Breast epithelium (tissue), 4 donors: ENCODE measurements at regions not wholly inside any gene's neighbourhood (a gene's known extent, or its start where the extent isn't known, plus 50 kb on each side); places are given as distances from the start of the nearest gene placed in this dataset.
"Not testable (repeated sequence)": the region's sequence is repeated elsewhere in the genome, so short reads cannot be mapped to it uniquely, and the experiment has no call there.

Source experiments
- DNase-seq, 2 donors: peaks; one replicate each; pipeline ENCODE4 v3.0.0-alpha.2; 2019; ENCODE audit warnings: low spot score in 2 of 2
- H3K27ac ChIP-seq, 2 donors: fragments of 200-600 bp; sonication (generic) in 1 of 2; one replicate each; pipeline ENCODE4 v1.5.1; 2016 to 2019; ENCODE audit warnings: mild to moderate bottlenecking in 1 of 2
- H3K27me3 ChIP-seq, 2 donors: fragments of 200-600 bp; sonication (generic) in 1 of 2; one replicate each; pipeline versions ENCODE4 v1.5.1 to v1.6.0; 2017 to 2019; ENCODE audit warnings: control low read depth in 1 of 2, mild to moderate bottlenecking in 1 of 2
- H3K36me3 ChIP-seq: fragments of 200-600 bp; one replicate; pipeline ENCODE4 v1.5.1; 2019
- H3K4me1 ChIP-seq, 2 donors: fragments of 200-600 bp; sonication (generic); one replicate each; pipeline ENCODE4 v1.5.1; 2016 to 2019; ENCODE audit warnings: control low read depth in 1 of 2
- H3K4me3 ChIP-seq, 3 donors: fragments of 200-600 bp; sonication (generic); 1 replicate in 2 of 3; 2 replicates in 1 of 3; pipeline ENCODE4 v1.5.1; 2016 to 2019; ENCODE audit warnings: mild to moderate bottlenecking in 3 of 3, moderate library complexity in 2 of 3
- H3K9me3 ChIP-seq, 2 donors: fragments of 200-600 bp; sonication (generic) in 1 of 2; one replicate each; pipeline ENCODE4 v1.5.1; 2016 to 2019; ENCODE audit warnings: control low read depth in 1 of 2
- CTCF ChIP-seq, 3 donors: fragments of 450-650 bp; IDR thresholded peaks; one replicate each; pipeline ENCODE4 v1.5.1; 2016 to 2017; ENCODE audit warnings: antibody characterized with exemption in 3 of 3, mild to moderate bottlenecking in 3 of 3, moderate library complexity in 3 of 3
- POLR2A ChIP-seq: fragments of 450-650 bp; IDR thresholded peaks from one replicate; pipeline ENCODE4 v1.6.1; 2016; ENCODE audit warnings: antibody characterized with exemption, mild to moderate bottlenecking, moderate library complexity
- POLR2AphosphoS5 ChIP-seq, 3 donors: sonication (generic); formaldehyde crosslinking; IDR thresholded peaks; one replicate each; pipeline ENCODE4 v1.6.1; 2017; ENCODE audit warnings: antibody characterized with exemption in 3 of 3
- intact Hi-C: fragments of 100-400 bp; cut with DNase I; formaldehyde crosslinking; loops from one replicate; pipeline ENCODE4 v1.15.1; 2023; ENCODE audit warnings: low total_unique reads

DNA sequence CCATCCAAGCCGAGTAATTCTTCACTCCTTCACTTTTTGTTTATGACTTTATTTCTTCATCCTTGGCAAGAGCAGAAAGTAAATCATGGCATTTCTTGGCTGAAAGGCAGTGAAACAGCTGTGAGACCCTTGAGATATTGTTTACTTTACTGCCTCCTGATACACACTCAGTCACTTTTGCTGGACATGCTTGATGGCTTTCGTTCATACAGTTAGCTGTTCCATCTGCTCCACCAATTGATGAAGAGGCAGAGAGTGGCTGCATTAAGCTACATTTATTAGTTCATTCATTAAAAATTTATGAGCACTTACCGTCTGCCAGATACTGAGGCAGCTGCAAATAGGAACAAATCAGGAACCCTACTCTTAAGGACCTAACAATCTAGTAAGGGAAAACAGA is 184.4 kb upstream of the OR13F1 start:
- H3K27ac ChIP-seq, result no peak overlapping the region
- no peak overlapping the region for H3K4me3 ChIP-seq
- peaks cover 0 to 7% of the 10 kb centered on the region in 2 donors for H3K9me3 ChIP-seq
- intact Hi-C loops, result no loop called here
- TF ChIP-seq CTCF (IDR thresholded peaks at IDR 0.05), result no peak
- TF ChIP-seq POLR2AphosphoS5 (IDR thresholded peaks at IDR 0.05), result no peak
- TF ChIP-seq POLR2A, result no peak
- DNase-seq, result no peak
- H3K4me1 ChIP-seq, result no peaks in the 10 kb centered on the region
- no peaks in the 10 kb centered on the region for H3K27me3 ChIP-seq
- no peaks in the 10 kb centered on the region for H3K36me3 ChIP-seq

DNA sequence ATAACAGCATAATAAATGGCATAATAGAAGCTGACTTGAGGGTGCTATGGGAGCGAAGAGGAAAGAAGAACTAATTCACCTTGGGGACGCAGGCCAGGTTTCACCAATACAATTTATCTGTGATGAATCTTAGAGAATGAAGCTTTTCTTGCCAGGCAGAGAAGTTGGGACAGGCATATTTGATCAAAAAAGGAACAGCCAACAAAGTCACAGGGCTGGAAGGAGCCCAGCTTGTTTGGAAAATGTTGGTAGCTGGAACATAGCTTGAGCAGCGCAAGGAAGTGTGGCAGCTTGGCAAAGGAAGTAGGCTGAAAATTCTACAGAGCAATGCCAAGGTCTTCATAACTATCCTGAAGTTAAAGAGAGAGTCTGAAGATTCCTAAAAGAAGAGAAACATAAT is 181.5 kb upstream of the OR13F1 start:
- Histone ChIP-seq H3K27ac (no peak overlapping the region), H3K27me3 (no peaks in the 10 kb centered on the region), H3K36me3 (no peaks in the 10 kb centered on the region), H3K4me1 (no peaks in the 10 kb centered on the region), H3K4me3 (no peak overlapping the region), H3K9me3 (no peaks in the 10 kb centered on the region)
- intact Hi-C loops, result no loop called here
- TF ChIP-seq POLR2A (no peak), CTCF (IDR thresholded peaks at IDR 0.05) (no peak), POLR2AphosphoS5 (IDR thresholded peaks at IDR 0.05) (no peak)
- no peak for DNase-seq

GRCh38 chr9:104323967-104324694 is 179.9 kb upstream of the OR13F1 start:
- H3K4me1 ChIP-seq, H3K4me3 ChIP-seq, H3K27ac ChIP-seq, H3K9me3 ChIP-seq, H3K36me3 ChIP-seq, DNase-seq, H3K27me3 ChIP-seq, intact Hi-C loops: not testable (repeated sequence)

DNA sequence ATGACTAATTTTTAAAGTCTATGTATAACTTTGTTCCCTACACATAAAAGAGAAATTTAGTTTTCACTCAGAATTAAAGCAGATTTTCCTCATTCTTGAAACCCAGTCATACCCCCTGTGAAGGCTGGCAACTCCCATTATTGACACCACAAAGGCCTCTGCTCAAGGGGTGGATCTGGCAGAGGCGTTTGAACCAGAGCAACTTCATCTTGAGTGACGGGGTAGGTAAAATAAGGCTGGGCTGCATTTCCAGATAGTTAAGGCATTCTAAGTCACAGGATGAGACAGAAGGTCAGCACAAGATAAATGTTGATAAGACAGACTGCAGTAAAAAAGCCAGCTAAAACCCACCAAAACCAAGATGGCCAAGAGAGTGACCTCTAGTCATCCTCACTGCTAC is 177.2 kb upstream of the OR13F1 start:
- Histone ChIP-seq H3K4me1 (no peaks in the 10 kb centered on the region), H3K36me3 (no peaks in the 10 kb centered on the region), H3K9me3 (no peaks in the 10 kb centered on the region), H3K4me3 (no peak overlapping the region), H3K27ac (no peak overlapping the region), H3K27me3 (no peaks in the 10 kb centered on the region)
- TF ChIP-seq POLR2AphosphoS5 (IDR thresholded peaks at IDR 0.05) (no peak), POLR2A (no peak), CTCF (IDR thresholded peaks at IDR 0.05) (no peak)
- intact Hi-C loops, result no loop called here
- DNase-seq, result no peak

- H3K4me3 ChIP-seq, result no peak overlapping the region
- no peaks in the 10 kb centered on the region for H3K4me1 ChIP-seq
- H3K36me3 ChIP-seq, result no peaks in the 10 kb centered on the region
- TF ChIP-seq CTCF (IDR thresholded peaks at IDR 0.05) (no peak), POLR2A (no peak), POLR2AphosphoS5 (IDR thresholded peaks at IDR 0.05) (no peak)
- no peak for DNase-seq
- H3K9me3 ChIP-seq, result no peaks in the 10 kb centered on the region
- intact Hi-C loops, result no loop called here
- H3K27me3 ChIP-seq, result no peaks in the 10 kb centered on the region
- H3K27ac ChIP-seq, result no peak overlapping the region
Measured at GRCh38 chr9:104329245-104329644, 174.8 kb upstream of the OR13F1 start.

DNA sequence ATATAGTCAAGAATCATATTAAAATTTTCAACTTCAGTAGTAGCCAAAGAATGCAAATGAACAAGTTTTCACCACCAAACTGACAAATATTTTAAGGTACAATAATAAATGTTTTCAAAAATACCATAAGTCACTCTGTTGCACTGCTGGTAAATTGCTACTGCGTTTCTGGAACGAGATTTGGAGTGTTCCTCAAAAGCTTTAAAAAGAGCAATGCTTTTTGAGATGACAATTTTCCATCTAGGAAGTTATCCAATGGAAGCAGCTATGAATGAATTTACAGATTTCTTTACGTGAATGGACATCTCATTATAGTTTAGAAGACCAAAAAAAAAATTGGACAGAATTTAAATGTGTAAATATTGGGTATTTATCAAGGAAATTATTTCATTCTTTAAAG is 173.2 kb upstream of the OR13F1 start:
- intact Hi-C loops, result no loop called here
- Histone ChIP-seq H3K9me3 (no peaks in the 10 kb centered on the region), H3K36me3 (no peaks in the 10 kb centered on the region), H3K4me1 (no peaks in the 10 kb centered on the region), H3K4me3 (no peak overlapping the region), H3K27me3 (no peaks in the 10 kb centered on the region), H3K27ac (no peak overlapping the region)
- DNase-seq, result no peak
- TF ChIP-seq POLR2AphosphoS5 (IDR thresholded peaks at IDR 0.05), result no peak
